ENCODE measurements at regions not wholly inside any gene's neighbourhood (a gene's known extent, or its start where the extent isn't known, plus 50 kb on each side); places are given as distances from the start of the nearest gene placed in this dataset.

DNA sequence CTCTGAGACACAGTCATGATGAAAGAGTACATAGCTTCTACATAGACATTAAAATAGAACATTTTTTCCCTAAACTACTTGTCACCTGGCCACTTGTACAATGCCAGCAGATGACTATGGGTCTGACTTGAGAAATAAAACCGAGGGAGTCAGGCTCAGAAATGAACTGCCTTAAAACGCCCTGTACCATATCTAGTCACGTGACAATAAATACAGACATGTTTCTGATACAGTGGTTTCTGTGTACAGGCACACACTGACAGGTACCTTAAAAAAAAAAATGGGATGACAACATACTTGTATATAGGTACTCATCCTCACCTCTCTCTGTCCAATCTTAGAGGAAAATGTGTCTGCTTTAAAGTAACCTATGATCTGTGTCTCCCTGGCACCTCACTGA lies 144.1 kb downstream of the SH3BGRL2 start:
- intact Hi-C loops (cut with micrococcal nuclease; ENCODE audit: unreplicated experiment) = no loop called here
- ChIA-PET CTCF (ENCODE audit: low intra/inter-chr PET ratio, low total read pairs) (interaction anchor here (1.4 kb wide), 1 partner anchor 38 kb away, joined by 3 read pairs; no protein-coding TSS in a partner anchor), POLR2A (no interaction called here)
- TF ChIP-seq KLF6 (CRISPR knock-in tag; IDR thresholded peaks at IDR 0.05) (no peak), RAD51 (IDR thresholded peaks at IDR 0.05; ENCODE audit: borderline replicate concordance) (peak; percentile 79; the same call in 1 of the 2 replicates)
- Histone ChIP-seq H3K36me3 (replicated peaks in 1 of 2; ENCODE audit: control insufficient read depth in 1 of 2, insufficient read depth in 2 of 2, low read length in 2 of 2) (no peaks in the 10 kb centered on the region), H3K79me2 (ENCODE audit: insufficient read depth, low read length) (no peaks in the 10 kb centered on the region), H3K9ac (ENCODE audit: insufficient read depth, low read depth, low read length) (no peak overlapping the region), H3K4me1 (ENCODE audit: insufficient read depth, low read length) (peaks cover 18% of the 10 kb centered on the region), H2AFZ (ENCODE audit: low read length) (no peak overlapping the region), H4K20me1 (ENCODE audit: insufficient read depth, low read length) (no peaks in the 10 kb centered on the region), H3K27me3 (ENCODE audit: control insufficient read depth in 1 of 2, insufficient read depth in 2 of 2, low read length in 2 of 2) (peaks cover 0 to 18% of the 10 kb centered on the region in 2 experiments; a peak in 1 of 5 replicates), H3K9me3 (ENCODE audit: low read length) (no peaks in the 10 kb centered on the region), H3K4me2 (ENCODE audit: low read depth, low read length) (no peak overlapping the region), H3K27ac (ENCODE audit: extremely low read length, insufficient read depth, low read length) (no peak overlapping the region), H3K4me3 (replicated peaks in 1 of 3; ENCODE audit: insufficient read depth in 1 of 3, low read depth in 2 of 3, low read length in 3 of 3) (no peak overlapping the region)
- 1% methylated on average over 3 of the region's 3 CpGs for WGBS (ENCODE audit: low lambda C conversion rate)
- in situ Hi-C loops (cut with HindIII; ENCODE audit: extremely low pct_ligation_motif_present, low pct_unique_long_range_greater_than_20kb) = no loop called here
- BruUV-seq (replicated peaks) = no TSS peak
- FAIRE-seq (no peak), ATAC-seq (no peak), DNase-seq (ENCODE audit: low spot score) (no peak)

DNA sequence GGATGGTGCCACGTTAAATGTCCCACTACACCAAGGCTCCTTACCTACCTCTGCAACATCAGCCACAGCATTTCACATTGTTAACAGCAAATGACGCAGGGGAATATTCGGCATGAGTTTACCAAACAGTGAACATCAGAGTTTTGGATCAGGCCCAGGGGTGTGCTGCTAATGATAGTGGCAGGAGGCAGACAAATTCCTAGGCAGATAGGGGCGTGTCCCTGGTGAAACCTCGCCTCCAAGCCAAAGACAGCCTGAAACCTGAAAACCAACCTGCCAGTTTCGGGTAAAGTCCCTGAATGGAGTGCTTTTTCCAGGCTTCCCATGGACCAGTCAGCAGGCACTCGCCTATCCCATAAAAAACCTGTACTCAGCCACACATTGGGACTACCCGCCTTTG lies 133.6 kb downstream of the SH3BGRL2 start:
- intact Hi-C loops (cut with micrococcal nuclease; ENCODE audit: unreplicated experiment) = no loop called here
- Histone ChIP-seq H3K4me1 (ENCODE audit: insufficient read depth, low read length) (no peaks in the 10 kb centered on the region), H3K79me2 (ENCODE audit: insufficient read depth, low read length) (no peaks in the 10 kb centered on the region), H3K9me3 (ENCODE audit: low read length) (no peaks in the 10 kb centered on the region), H3K4me3 (replicated peaks in 1 of 3; ENCODE audit: insufficient read depth in 1 of 3, low read depth in 2 of 3, low read length in 3 of 3) (no peak overlapping the region), H4K20me1 (ENCODE audit: insufficient read depth, low read length) (no peaks in the 10 kb centered on the region), H3K27me3 (ENCODE audit: control insufficient read depth in 1 of 2, insufficient read depth in 2 of 2, low read length in 2 of 2) (no peaks in the 10 kb centered on the region), H2AFZ (ENCODE audit: low read length) (no peak overlapping the region), H3K27ac (ENCODE audit: extremely low read length, insufficient read depth, low read length) (no peak overlapping the region), H3K36me3 (replicated peaks in 1 of 2; ENCODE audit: control insufficient read depth in 1 of 2, insufficient read depth in 2 of 2, low read length in 2 of 2) (no peaks in the 10 kb centered on the region), H3K4me2 (ENCODE audit: low read depth, low read length) (no peak overlapping the region), H3K9ac (ENCODE audit: insufficient read depth, low read depth, low read length) (no peak overlapping the region)
- BruUV-seq (replicated peaks) = no TSS peak
- DNase-seq (ENCODE audit: low spot score) (no peak), ATAC-seq (no peak), FAIRE-seq (no peak)
- in situ Hi-C loops (cut with HindIII; ENCODE audit: extremely low pct_ligation_motif_present, low pct_unique_long_range_greater_than_20kb) = no loop called here
- WGBS (ENCODE audit: low lambda C conversion rate) = 5% methylated on average over 7 of the region's 8 CpGs
- POLR2A ChIA-PET = no interaction called here
- TF ChIP-seq, protein P1, sequence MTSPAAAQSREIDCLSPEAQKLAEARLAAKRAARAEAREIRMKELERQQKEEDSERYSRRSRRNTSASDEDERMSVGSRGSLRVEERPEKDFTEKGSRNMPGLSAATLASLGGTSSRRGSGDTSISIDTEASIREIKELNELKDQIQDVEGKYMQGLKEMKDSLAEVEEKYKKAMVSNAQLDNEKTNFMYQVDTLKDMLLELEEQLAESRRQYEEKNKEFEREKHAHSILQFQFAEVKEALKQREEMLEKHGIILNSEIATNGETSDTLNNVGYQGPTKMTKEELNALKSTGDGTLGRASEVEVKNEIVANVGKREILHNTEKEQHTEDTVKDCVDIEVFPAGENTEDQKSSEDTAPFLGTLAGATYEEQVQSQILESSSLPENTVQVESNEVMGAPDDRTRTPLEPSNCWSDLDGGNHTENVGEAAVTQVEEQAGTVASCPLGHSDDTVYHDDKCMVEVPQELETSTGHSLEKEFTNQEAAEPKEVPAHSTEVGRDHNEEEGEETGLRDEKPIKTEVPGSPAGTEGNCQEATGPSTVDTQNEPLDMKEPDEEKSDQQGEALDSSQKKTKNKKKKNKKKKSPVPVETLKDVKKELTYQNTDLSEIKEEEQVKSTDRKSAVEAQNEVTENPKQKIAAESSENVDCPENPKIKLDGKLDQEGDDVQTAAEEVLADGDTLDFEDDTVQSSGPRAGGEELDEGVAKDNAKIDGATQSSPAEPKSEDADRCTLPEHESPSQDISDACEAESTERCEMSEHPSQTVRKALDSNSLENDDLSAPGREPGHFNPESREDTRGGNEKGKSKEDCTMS (CRISPR knock-in tag; conservative IDR thresholded peaks at IDR 0.05) = no peak
- no peak for TF ChIP-seq GABPB1 (CRISPR knock-in tag; IDR thresholded peaks at IDR 0.05)
- TF ChIP-seq ZNF891 (CRISPR knock-in tag; IDR thresholded peaks at IDR 0.05) = no peak
- no peak for TF ChIP-seq ZMAT3 (CRISPR knock-in tag; conservative IDR thresholded peaks at IDR 0.05)
- TF ChIP-seq ZFX (CRISPR knock-in tag; IDR thresholded peaks at IDR 0.05; ENCODE audit: low read depth) = no peak
- TF ChIP-seq SETDB1 (CRISPR knock-in tag; IDR thresholded peaks at IDR 0.05; ENCODE audit: borderline replicate concordance) = no peak
- TF ChIP-seq, protein P2, sequence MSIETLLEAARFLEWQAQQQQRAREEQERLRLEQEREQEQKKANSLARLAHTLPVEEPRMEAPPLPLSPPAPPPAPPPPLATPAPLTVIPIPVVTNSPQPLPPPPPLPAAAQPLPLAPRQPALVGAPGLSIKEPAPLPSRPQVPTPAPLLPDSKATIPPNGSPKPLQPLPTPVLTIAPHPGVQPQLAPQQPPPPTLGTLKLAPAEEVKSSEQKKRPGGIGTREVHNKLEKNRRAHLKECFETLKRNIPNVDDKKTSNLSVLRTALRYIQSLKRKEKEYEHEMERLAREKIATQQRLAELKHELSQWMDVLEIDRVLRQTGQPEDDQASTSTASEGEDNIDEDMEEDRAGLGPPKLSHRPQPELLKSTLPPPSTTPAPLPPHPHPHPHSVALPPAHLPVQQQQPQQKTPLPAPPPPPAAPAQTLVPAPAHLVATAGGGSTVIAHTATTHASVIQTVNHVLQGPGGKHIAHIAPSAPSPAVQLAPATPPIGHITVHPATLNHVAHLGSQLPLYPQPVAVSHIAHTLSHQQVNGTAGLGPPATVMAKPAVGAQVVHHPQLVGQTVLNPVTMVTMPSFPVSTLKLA (IDR thresholded peaks at IDR 0.05) = no peak
- CTCF ChIA-PET (ENCODE audit: low intra/inter-chr PET ratio, low total read pairs) = no interaction called here

Measured in HepG2 (cell line).